NCI-H1092 (cell line): ENCODE measurements at regions not wholly inside any gene's neighbourhood (a gene's known extent, or its start where the extent isn't known, plus 50 kb on each side); places are given as distances from the start of the nearest gene placed in this dataset.

Source experiments
- DNase-seq: peaks from one replicate; lab custom pipeline; 2025; lab: John Stamatoyannopoulos, UW

DNA sequence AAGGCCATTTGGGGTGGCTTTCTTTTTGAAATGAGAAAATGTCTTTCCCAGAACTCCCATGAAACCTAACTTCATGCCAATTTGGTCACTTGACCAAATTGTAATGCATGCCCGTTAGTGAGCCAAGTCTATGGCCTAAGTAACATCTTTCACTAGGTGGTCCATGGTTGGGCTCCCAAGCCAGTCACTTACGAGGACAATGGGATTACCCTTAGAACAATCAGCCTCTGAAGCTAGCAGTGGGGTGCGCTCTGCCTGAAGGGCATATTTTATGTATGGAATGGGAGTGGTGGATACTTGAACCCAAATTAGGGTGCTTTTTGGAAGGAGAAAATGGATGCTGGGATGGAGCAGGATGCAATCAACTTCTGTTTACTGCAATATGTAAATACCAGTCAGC, 127.4 kb upstream of the GOLIM4 start:
- DNase-seq = no peak

DNA sequence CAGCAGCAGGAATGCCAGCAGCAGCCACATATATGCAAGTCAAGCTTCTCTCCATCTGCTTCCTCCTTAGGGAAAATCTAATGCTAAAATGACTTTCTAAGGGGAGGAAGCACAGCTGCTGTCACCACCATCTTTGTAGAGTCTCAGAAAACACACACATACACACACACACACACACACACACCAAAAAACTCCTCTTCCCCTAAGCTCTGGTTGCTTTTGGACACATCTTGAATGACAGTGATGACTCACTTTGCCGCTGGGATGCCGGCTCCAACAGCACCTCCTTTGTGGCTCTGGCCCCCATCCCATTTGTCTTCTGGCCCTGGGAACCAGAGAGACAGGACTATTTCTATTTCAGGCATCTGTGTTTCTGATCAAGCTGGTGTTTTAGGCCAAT, 124.8 kb upstream of the GOLIM4 start:
- no peak for DNase-seq

DNA sequence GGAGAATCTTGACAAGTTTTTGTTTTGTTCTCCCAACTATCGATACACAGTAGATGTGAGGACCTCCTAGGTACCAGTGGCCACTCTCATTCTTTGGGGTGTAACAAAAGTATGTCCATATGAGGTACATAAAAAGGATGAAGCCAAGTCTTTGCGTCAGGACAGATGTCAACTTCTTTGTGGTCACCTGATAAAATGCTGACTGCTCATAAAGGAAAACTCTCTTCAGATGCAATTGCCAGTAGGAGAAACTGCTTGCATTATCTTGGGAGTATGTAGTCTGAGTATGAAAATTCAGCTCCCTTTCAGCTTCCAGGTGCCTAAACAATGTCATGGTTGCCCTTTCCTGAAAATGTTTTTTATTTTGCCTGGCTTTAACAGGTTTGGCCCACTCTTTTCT, 123.8 kb upstream of the GOLIM4 start:
- no peak for DNase-seq

DNA sequence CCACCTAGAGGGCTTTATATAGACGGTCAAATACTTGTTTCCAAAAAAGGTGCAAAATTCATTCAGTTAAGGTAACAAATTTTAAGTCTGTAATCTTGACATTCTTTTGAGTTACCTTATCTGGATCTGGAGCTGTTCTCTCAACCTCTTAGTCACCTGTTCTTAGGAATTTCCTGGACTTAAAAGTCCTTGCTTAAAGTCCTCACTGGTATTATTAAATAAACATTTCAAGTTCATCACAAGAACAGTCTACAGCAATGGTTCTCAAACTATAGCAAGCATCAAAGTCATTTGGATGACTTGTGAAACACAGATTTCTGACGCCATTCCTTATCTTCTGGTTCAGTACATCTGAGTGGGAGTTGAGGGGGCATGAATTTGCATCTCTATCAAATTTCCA, 122.9 kb upstream of the GOLIM4 start:
- no peak for DNase-seq

DNA sequence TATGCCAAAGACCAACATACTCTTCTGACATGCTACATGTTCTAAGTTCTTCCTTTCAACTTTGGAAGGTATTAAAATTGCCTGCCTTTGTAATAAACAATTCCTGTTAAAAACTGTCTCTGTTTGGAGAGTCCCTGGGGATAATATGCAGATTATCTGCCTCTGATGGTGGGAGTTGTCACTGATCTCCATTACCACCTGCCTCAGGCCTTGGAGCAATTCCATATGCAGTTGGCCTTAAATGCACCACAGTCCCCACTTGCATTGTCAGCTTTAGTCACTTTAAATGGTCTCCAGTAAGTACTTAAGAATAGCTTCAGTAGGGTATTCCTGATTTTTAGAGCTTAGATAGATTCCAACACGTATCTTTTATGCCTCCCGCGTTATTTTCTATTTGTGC, 121.1 kb upstream of the GOLIM4 start:
- no peak for DNase-seq

DNA sequence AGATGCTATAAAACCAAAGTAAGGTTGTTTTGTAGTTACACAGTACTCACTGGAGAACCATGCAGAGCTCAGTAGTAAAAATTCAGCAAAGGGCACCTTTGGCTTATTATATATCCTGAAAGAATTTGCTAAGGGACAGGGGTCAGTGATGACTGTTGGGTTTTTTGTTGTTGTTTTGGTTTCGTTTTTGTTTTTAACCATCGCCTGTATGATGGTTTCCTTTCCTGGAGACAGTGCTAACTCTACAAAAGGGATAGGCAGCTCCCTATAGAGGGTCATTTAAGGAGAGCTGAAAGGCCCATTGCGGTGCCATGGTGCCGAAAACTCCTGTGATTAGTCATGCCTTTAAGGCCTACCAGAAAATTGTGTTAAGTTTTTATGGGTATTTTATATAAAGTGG, 118.2 kb upstream of the GOLIM4 start:
- no peak for DNase-seq

DNA sequence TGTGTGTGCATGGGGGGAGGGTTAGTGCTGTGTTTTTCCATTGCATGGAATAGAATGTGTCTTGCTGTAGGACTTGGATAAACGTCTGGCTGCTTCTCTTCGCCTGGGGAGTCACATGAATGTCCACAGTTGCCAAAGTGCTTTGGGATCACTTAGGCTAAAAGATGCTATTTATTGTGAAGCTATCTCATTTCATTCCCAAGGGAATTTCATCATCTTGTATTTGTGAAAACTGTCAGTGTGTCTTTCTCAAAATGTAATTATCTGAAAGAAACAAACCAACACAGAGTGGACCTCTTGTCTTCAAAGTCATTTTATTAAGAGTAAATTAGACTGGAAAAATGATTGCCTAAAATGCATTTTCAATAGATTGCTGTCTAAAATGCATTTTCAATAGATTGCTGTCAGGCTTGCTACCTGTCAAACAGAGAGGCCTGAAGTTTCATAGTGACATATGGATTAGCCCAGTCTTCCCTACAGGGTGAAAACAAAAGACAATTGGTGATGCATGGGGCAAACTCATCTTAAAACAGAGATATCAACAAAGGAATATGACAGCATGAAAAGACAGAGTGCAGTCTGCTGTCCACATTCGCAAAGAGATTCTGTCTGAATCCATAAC, 117.1 kb upstream of the GOLIM4 start:
- no peak for DNase-seq

DNA sequence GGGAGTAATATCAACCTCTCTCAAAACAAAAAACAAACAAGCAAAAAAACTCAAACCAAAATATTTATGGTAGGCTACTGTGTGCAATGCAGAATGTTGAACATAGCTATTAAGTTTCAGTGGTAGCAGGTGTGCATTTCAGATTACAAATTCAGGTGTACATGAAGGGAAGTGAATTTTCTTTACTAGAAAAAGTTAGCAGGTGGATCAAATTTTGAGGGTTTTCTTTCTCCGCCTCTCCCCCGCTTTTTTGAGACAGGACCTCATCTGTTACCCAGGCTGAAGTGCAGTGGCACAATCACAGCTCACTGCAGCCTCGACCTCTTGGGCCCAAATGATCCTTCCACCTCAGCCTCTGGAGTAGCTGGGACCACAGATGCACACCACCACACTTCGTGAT, 109.7 kb upstream of the GOLIM4 start:
- no peak for DNase-seq

DNA sequence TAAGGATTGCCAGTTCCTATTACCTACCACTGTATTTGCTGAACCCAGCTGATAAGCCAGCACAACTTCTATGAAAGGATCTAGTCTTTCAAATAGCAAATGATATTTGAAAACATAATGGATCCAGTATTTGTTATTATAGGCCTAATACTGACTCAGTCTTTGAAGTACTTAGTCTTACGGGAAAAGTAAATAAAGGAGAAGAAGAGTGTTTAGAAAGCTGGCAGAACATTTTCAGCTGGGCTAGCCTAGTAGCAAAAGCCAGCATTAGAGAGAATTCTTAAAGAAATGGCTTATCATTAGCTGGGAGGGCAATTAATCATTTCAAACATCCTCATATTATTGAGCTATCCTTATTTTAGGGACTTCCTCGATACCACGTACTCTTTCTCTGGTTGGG, 101.4 kb upstream of the GOLIM4 start:
- no peak for DNase-seq

DNA sequence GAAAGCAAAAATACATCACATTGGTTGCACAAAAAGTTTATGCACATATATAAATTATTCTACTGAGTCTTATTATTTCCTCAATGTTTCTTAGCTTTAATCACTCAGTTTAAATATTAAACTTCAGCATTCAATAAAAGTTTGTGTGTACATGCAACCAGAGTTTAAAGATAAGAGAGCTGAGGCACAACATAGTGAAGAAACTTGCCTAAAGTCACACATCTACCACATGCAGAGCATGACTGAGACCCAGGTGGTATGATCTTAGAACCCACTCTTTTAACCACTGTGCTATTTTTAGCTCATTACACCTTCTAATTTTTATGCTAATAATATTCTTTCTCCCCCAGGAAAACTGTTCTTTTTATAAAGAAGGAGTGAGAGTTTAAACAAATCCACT, 96.1 kb upstream of the GOLIM4 start:
- no peak for DNase-seq

DNA sequence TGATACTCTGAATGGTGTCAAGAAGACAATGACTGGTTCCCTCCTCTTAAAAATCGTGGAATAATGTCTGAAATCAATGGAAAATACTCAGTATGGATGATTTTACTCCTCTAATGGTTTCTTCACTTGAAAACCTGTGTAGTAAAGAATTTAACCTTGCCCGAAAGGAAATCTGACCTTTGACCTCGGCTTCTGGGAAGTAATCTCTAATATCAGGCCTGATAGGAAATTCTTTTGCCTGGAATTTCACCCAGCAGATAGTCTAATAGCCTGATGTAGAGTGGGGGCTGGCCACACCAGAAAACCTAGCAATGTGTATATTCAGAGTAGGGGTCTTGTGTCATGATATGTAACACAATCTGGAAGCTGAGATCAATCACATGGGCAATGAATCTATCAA, 91.5 kb upstream of the GOLIM4 start:
- no peak for DNase-seq

DNA sequence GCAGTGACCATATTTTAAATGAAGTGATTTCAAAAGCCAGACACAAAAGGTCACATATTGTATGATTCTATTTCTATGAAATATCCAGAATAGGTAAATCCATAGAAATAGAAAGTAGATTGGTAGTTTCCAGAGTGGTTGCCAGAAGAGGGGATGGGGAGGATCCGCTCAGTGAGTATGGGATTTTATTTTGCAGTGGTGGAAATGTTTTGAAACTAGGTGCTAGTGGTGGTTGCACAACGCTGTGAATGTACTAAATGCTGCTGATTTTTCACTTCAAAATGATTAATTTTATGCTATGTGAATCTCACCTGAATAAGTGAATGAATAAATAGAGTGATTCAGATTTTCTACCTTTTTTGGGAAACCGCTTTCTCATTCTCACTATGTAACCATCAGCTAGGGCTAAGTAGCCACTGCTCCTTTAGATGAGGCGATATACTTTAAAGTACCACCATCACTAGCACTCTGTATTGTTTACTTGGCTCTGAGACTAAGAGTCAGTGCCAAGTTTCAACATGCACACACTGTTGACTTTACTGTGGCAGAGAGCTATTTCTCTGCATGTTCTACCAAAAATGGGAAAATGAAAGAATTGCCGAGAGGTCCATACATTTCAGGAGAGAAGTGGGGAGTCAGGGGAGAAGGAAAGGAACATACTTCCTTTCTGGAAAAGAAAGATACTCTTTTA, 90.7 kb upstream of the GOLIM4 start:
- DNase-seq = peak; percentile 0

DNA sequence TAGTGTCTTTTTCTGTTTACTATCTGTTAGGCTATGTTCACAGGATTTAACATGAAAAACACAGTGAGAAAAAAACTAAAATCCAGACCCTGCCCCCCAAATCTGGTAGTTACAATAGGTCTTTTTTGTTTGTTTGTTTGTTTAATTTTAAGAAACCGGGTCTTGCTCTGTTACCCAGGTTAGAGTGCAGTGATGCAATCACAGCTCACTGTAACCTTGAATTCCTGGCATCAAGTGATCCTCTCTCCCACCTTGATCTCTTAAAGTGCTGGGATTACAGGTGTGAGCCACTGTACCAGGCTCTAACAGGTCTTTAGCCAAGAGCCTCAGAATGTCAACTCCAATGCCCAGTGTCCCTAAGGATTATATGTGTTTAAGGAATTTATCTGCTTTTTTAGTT, 88.0 kb upstream of the GOLIM4 start:
- no peak for DNase-seq

DNA sequence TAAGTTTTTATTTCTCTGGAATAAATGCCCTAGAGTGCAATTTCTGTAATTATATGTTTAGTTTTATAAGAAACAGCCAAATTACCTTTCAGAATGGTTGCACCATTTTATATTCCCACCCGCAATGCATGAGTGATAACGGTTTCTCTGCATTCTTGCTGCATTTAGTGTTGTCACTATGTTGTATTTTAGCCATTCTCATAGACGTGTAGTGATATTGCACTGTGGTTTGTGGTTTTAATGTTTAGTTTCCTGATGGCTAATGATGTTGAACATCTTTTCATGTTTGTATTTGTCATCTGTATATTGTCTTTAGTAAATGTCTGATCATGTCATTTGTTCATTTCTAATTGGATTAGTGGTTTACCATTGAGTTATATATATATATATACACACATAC, 73.0 kb upstream of the GOLIM4 start:
- DNase-seq = no peak

DNA sequence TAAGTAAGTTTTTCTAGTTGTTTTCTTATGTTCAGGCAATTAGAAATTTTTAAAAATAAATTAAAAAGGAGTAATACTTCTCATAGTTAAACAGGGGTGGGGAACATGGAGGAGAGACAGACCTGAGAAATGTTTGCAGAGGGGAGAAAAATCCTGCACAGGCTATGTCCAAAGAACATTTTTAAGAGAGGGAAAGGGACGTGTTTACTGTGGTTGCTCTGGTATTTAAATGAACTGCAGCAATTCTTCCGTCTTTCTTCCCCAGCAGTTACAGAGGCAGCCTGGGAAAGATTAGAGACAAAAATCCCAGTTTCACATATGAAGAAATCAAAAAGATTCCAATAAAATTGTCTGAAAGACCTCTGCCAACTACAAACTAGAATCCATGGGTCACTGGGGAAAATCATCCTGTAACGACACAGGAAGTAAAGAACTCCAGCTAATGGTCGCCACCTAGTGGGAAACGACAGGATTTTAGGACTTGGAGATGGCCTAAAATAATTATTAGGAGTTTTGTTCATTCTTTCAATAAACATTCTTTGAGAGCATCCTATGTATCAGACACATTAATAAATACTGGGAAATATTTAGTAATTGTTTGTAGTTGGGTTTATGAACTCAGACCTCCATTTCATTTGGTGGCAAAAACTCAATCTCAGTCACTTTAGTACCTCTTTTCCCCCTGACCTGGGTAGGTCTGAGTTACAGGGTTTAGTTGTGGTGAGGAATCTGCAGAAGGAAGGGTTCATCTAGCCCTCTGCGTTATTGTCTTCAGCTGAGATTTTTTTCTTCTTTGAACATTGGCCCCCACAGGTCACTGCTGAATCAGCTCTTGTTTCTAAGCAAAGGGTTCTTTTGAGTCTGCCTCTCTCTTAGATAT, 69.9 kb upstream of the GOLIM4 start:
- DNase-seq = peak; percentile 58

DNA sequence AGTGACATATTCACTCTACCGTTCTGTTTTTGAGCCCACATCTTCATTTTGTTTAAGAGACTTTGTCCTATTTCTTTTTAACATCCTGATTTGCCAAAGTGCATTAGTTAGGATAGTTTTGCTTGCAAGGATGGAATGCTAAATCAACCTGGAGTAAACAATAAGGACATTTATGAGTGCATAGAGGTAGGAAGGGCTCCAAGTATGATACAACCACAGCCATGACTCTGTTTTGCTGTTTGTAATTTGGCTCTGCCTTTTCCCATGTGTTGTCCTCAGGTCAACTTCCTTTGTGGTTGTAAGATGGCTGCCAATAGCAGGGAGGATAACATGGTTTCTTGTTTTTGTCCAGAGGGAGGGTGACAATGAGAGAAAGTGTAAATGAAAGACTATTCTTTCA, 66.4 kb upstream of the GOLIM4 start:
- DNase-seq = no peak

DNA sequence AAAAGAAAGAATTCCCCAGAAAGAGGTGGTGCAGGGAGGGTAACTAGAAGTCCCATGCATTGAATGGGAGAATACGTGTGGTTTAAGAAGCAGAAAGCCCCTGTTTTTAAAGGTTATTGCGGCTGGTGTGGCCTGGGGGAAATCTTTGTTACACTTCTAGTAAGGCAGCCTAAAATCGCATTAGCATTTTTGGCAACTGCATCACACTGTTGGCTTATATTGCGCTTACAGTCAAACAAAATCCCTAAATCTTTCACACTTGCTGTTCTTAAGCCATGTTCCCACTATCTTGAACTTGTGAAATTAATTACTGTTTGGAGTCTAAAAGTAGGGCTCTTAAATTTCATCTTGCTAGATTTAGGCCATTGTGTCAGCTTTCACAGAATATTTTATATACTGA, 66.0 kb upstream of the GOLIM4 start:
- no peak for DNase-seq

DNA sequence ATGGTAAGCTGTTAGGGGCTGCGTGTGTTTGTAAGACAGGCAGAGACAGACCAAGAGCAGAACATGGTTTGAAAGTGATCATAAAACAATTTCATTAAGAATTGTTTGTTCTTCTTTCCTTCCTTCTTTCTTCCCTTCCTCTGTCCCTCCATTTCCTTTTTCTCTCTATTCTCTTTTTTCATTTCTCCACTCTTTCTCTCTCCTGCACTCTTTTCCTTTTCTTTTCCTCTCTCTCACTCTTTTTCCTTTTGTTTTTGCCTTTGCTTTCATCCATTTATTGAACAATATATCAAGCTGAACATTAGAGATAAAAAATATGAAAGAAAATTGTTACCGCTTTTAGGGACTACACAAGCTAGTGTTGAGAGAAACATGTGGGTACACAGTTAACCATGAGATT, 62.2 kb upstream of the GOLIM4 start:
- no peak for DNase-seq

DNA sequence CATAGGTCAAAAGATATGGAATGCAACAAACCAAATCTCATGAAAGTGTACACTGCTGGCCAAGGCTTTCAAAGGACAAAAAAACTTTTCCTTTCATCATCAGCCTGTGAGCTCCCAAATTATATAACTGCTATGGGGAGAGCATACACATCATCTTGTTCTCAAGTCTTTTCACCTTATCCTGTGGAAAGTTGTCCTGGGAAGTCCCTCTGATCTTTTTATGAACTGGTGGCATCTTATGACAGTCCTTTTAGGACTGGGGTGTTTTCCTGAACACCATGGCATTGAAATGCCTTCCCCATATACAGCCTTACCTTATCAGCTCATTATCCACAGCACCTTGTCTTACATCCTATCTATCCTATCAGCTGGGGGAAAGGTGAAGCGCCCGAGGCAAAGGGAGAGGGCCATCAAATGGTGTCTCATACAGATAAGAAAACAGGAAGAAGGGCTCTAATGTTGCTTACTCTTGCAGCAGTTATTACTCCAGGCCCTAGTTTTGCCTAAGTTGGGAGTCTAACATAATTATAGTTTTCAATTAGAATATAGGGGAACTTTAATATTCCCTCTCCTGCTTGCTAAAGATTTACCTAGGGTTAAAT, 61.5 kb upstream of the GOLIM4 start:
- DNase-seq = no peak

DNA sequence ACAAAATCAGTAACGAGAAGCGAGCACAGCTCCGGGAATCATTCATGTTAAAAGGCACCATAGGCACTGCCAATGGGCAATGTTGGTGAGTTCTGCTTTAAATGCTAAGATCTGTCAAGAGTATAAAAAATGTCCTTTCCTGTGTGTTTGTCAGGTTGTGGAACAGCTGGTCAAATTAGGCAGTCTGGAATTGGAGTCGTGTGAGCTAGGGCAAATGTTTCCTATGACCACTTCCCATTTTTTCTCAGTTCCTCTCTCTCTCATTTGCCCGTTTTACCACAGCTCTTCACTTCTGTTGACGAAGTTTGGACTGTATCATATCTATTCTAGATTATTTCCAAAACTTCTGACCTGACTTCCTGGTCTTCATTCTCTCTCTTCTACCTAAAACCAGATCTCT, 60.8 kb upstream of the GOLIM4 start:
- DNase-seq = no peak

DNA sequence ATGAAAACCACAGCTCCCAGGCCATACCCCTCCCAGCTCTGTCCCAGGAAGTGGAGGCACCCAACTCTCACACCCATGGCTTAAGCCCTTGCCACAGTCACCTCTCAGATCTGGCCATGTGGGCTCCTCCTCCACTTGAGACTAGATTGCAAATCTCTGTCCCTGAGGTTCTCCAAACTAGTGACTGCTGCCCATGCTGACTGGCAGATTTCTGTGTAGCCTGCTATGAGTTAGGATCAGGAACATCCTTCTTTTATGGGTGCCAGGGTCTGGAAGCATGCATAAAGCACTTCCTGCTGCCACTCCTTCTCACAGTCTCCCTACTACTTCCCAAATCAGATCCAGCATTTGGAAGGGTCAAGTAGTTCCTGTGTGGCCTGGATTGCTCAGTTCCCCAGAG, 59.6 kb upstream of the GOLIM4 start:
- no peak for DNase-seq

DNA sequence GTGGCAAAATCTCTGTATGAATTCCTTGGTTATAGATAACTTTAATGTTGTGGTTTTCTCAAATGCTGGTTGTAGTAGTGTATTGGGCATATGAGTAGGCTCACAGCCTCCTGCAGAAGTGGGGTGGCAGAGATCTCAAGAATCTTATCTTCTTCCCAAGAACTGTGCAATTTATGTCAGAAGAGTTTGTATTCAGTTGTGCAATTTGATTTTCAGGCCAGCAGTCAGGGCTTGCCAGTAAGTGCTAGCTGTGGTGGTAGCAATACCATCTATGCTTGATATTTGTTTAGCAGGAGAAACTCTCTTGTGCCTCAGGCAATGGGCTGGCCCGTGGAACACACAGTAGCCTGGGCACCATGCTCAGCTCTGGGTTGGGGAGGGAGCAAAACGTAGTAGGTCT, 58.4 kb upstream of the GOLIM4 start:
- no peak for DNase-seq

DNA sequence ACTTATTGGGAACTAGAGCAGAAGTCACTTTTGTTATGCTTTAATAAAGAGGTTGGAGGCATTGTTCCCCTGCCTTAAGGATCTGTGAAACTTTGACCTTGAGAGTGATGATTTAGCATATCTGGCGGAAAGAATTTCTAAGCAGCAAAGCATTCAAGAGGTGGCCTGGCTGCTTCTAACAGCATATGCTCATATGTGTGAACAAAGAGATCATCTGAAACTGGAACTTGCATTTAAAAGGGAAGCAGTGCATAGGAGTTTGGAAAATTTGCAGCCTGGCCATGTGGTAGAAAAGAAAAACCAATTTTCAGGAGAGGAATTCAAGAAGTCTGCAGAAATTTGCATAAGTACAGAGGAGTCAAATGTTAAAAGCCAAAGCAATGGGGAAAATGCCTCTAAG, 56.4 kb upstream of the GOLIM4 start:
- DNase-seq = no peak
